GM21528 (cell line): ENCODE measurements at regions not wholly inside any gene's neighbourhood (a gene's known extent, or its start where the extent isn't known, plus 50 kb on each side); places are given as distances from the start of the nearest gene placed in this dataset.

Experiments
- ATAC-seq: cut with Tn5 transposase; IDR thresholded peaks from one replicate; pipeline ENCODE4 v1.9.1; 2021; ENCODE audit warnings: mild to moderate bottlenecking, moderate library complexity; ENCODE audit not compliant: unreplicated experiment, low FRiP score

DNA sequence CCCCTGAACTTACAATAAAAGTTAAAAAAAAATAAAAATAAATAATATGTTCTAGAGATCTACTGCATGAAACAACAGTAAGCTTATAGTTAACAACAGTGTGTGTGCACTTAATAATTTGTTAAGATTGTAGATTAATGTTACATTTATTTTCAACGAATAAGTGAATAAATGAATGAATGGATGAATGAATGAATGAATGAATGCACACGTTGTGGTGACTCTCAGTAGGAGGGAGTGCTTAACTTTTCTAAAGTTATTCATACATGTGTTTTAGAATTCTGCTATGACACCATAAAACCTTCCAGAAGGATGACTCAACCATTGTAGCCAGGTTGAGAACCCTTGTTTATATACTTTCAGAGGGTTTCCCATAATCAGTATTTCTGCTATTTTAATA lies 1269.4 kb upstream of the CDH6 start:
- ATAC-seq: no peak

DNA sequence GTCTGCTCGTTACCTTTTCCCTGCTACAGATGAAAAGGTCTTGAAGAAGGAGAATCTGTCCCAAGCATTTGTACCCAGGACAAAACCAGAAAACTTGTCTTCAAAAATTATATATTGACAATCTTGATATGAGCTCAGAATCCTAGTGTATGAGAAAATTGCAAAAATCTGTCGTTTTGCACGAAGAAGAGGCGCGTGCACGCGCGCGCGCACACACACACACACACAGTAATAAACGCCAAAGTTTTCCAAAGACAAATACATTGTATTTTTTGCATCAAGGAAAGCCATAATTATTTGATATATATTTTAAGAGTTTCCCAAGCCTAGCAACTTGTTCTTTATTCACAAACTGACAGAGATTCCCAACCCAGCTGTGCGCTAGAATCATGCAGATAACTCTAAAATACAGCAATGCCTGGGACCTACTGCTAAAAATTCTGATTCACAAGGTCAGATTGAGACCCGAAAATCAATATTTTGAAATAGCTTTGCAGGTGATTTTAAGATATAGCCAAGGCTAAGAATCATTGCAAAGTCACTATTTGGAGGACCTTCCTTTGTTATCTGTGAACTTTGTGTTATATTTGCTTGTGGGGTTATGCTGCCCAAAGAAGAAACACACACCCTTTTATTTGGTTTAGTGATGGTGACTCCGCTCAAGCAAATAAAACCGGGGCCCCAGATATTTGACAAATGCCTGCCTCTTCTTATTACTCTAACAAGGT lies 1287.7 kb upstream of the CDH6 start:
- ATAC-seq: no peak

DNA sequence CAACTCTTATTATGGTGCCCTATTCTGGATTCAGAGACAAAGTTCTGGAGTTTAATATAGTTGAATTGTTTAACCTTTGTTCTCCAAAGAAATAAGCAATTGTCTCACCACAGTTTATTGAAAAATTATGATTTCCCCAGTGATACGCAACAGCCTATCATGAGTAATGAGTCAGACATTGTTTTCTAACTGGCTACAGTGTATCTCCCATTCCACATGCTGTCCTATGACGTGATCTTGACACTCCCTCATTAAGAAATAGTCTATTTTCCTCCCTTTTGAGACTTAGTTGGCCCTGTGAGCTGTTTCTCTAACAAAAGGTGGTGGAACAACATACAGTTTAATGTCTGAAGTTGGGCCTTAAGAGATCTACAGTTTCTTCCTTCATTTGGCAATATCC lies 1290.6 kb upstream of the CDH6 start:
- no peak for ATAC-seq

DNA sequence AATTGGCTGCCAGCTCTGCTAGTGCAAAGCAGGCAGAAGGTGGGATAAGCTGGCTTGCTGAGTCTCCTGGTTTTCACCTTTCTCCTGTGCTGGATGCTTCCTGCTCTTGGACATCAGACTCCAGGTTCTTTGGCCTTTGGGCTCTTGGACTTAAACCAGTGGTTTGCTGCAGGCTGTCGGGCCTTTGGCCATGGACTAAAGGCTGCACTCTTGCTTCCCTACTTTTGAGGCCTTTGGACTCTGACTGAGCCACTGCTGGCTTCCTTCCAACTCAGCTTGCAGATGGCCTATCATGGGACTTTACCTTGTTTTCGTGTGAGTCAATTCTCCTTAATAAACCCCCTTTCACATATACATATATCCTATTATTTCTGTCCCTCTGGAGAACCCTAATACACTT lies 1293.9 kb upstream of the CDH6 start:
- no peak for ATAC-seq

GRCh38 chr5:29897916-29898315 lies 1295.6 kb upstream of the CDH6 start:
- ATAC-seq: no peak

DNA sequence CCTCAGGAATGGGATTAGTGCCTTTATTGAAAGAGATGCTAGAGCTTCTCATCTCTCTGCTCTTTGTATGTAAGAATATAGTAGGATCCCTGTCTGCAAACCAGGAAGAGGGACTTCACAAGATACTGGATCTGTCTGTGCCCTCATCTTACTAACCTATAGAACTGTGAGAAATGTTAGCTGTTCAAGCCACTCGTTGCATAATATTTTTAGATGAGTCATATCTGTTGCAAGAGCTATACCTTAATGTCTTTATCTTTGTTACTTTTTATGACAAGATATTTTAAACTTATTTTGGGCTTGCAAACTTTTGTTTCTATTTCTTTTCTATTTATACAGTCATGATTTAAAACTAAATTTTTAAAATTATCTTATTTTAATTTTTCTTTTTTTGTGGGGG lies 1296.8 kb upstream of the CDH6 start:
- no peak for ATAC-seq

- no peak for ATAC-seq
Measured at GRCh38 chr5:29894668-29895067, 1298.8 kb upstream of the CDH6 start.

- ATAC-seq: no peak
Measured at GRCh38 chr5:29889051-29889450, 1304.4 kb upstream of the CDH6 start.

- no peak for ATAC-seq
Measured at GRCh38 chr5:29885595-29885994, 1307.9 kb upstream of the CDH6 start.

DNA sequence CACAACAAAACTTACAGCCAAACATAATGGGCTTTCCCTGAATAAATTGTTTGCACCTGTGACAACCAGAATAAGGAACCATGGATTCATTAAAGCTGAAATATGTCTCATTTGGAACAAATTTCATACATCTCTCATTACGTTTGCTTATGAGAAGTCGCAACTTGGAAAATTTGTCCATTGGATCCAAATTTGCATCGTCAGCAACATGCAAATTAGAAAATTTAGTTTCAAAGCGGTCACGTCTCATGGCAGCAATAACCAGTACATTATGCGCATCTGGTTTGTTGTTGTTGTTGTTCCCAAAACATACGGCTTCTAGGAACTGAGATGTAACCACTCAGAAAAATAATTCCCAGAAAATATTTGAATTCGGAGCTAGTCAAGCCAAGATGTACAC lies 1311.5 kb upstream of the CDH6 start:
- no peak for ATAC-seq

- ATAC-seq: no peak
Measured at GRCh38 chr5:29879401-29879800, 1314.1 kb upstream of the CDH6 start.

GRCh38 chr5:29878599-29878998 lies 1314.9 kb upstream of the CDH6 start:
- ATAC-seq: no peak

- no peak for ATAC-seq
Measured at GRCh38 chr5:29867155-29867554, 1326.3 kb upstream of the CDH6 start.

GRCh38 chr5:29853711-29854220 lies 1339.7 kb upstream of the CDH6 start:
- no peak for ATAC-seq

DNA sequence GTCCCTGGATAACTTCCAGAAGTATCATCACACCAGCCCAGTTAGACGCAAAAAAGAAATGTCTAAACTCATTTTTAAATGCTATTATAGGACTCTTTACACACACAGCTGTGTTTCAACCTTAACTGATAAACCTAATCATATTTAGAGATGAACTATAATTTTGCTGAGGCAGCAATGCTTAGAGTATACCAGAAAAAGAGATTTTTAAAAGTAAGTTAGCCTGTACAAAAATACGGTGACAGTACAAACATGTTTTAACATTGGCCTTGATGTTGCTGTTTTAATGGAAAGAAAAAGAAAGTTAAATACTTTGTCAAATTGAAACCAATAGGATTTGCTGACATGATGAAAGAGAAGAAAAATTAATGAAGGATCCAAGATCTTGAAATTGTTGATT lies 1341.2 kb upstream of the CDH6 start:
- ATAC-seq: no peak

GRCh38 chr5:29845206-29845605 lies 1348.3 kb upstream of the CDH6 start:
- ATAC-seq: no peak

DNA sequence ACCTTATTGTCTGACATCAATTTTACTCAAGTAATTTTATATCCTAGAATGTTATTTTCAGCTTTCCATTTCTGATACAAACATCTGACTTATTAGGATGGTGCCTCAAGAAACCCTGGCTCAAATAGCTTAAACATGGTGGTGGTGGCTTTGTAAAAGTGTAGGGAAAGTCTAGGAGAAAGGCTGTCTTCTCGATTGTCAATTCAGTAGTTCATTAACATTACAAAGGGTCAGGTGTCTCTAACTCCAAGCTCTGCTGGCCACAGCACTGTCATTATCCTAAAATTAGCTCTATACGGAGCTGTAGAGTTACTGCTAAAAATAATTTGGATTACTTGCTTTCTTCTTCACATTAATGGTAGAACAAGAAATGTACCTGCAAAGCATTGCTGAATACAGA lies 1360.1 kb upstream of the CDH6 start:
- ATAC-seq: no peak

- ATAC-seq: no peak
Measured at GRCh38 chr5:29822521-29822920, 1371.0 kb upstream of the CDH6 start.

DNA sequence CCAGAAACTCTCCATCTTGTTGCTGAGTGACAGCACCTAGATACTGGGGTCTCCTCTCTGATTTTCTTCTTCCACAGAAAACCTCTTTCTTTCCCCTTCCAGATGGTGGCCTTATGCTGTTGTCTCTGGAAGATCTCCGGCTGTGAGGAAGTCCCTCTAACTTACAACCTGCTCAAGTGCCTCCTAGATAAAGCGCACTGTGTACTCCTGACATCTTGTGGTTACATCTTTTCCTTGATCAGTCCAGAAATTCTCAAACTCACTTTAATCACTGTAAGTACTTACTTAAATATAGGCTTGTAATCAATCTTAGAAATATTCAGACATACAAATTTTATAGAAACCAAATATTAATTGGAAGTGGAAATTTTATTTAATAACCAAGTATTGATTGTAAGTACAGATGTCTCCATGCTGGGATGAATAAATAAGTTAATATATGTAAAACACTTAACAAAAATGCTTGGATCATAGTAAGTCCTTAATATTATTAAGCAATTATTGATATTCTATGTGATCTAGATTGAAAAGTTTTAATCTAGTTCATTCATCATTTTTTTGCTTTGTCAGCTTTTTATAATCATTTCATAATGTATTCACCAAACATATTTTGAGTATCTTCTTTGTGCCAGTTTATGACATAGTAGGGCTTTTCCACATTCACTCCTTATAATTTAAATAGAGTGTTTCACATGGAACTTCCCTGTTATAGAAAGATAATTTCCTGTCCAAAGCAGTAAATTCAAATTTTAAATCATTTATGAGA lies 1381.4 kb upstream of the CDH6 start:
- no peak for ATAC-seq

- no peak for ATAC-seq
Measured at GRCh38 chr5:29805804-29806203, 1387.7 kb upstream of the CDH6 start.

DNA sequence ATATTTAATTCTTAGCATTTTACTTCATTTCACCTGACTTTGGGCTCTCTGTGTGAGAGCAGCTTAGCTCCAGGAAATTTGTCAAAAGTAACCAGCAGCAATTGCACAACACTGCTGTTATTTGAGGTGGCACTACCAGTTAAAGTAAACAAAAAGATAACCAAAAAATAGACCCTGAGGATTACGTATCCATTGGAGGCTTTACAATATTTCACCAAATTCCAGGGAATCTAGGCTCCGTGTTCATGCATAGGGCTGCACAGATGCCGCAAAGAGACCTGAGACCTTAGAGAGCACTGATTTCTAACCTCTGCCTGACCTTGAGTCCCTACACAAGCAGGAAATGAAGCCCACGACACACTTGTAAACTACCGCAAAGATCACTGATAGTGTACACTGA lies 1392.7 kb upstream of the CDH6 start:
- no peak for ATAC-seq

GRCh38 chr5:29796013-29796412 lies 1397.5 kb upstream of the CDH6 start:
- no peak for ATAC-seq
